ENCODE measurements at regions not wholly inside any gene's neighbourhood (a gene's known extent, or its start where the extent isn't known, plus 50 kb on each side); places are given as distances from the start of the nearest gene placed in this dataset.

DNA sequence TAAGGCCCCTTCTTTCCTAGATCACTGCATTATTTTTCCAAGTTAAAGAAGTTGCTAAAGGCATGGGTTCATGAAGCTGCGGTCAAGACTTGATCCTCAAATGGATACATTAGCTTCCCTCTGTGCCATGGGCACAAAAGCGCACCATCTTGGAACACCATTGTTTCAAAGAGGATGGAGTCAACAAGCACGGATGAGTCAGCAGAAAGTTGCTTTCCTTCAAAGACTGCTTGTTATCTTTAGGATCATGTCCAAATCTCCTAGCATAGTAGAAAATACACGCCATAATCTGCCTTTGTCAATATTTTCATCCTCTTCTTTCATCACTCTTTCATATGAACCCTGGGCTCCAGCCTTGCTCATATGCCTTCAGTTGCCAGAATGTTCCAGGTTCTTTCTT lies 226.8 kb upstream of the GATB start:
- TF ChIP-seq, protein P1, sequence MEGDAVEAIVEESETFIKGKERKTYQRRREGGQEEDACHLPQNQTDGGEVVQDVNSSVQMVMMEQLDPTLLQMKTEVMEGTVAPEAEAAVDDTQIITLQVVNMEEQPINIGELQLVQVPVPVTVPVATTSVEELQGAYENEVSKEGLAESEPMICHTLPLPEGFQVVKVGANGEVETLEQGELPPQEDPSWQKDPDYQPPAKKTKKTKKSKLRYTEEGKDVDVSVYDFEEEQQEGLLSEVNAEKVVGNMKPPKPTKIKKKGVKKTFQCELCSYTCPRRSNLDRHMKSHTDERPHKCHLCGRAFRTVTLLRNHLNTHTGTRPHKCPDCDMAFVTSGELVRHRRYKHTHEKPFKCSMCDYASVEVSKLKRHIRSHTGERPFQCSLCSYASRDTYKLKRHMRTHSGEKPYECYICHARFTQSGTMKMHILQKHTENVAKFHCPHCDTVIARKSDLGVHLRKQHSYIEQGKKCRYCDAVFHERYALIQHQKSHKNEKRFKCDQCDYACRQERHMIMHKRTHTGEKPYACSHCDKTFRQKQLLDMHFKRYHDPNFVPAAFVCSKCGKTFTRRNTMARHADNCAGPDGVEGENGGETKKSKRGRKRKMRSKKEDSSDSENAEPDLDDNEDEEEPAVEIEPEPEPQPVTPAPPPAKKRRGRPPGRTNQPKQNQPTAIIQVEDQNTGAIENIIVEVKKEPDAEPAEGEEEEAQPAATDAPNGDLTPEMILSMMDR (IDR thresholded peaks at IDR 0.05 in 8 of 11, conservative IDR thresholded peaks at IDR 0.05 in 3 of 11): no peak
- TF ChIP-seq POLR2AphosphoS5 (IDR thresholded peaks at IDR 0.05) (no peak), POLR2A (IDR thresholded peaks at IDR 0.05) (no peak)
